Skeletal muscle tissue (tissue), 3 donors: ENCODE measurements at regions not wholly inside any gene's neighbourhood (a gene's known extent, or its start where the extent isn't known, plus 50 kb on each side); places are given as distances from the start of the nearest gene placed in this dataset.
"Not testable (repeated sequence)": the region's sequence is repeated elsewhere in the genome, so short reads cannot be mapped to it uniquely, and the experiment has no call there.

ENCODE experiments used
- H3K27ac ChIP-seq: one replicate; pipeline ENCODE4 v1.7.0; 2013; ENCODE audit warnings: mild to moderate bottlenecking, low read depth, low read length, inconsistent platforms
- H3K27me3 ChIP-seq, 3 donors: one replicate each; pipeline ENCODE4 v1.7.0; 2013; ENCODE audit warnings: low read length in 3 of 3; ENCODE audit not compliant: control insufficient read depth in 3 of 3, insufficient read depth in 3 of 3
- H3K36me3 ChIP-seq, 3 donors: one replicate each; pipeline ENCODE4 v1.7.0; 2013; ENCODE audit warnings: low read length in 3 of 3; ENCODE audit not compliant: control insufficient read depth in 3 of 3, insufficient read depth in 3 of 3
- H3K4me1 ChIP-seq, 3 donors: one replicate each; pipeline ENCODE4 v1.7.0; 2013; ENCODE audit warnings: low read length in 3 of 3, mild to moderate bottlenecking in 3 of 3; ENCODE audit not compliant: control insufficient read depth in 3 of 3, insufficient read depth in 3 of 3
- H3K4me3 ChIP-seq, 3 donors: one replicate each; pipeline ENCODE4 v1.7.0; 2013; ENCODE audit warnings: low read length in 3 of 3
- H3K9ac ChIP-seq, 3 donors: one replicate each; pipeline ENCODE4 v1.7.0; 2013; ENCODE audit warnings: low read length in 3 of 3, mild to moderate bottlenecking in 3 of 3, moderate library complexity in 2 of 3, low read depth in 1 of 3
- H3K9me3 ChIP-seq, 3 donors: one replicate each; pipeline ENCODE4 v1.7.0; 2013; ENCODE audit warnings: low read length in 3 of 3; ENCODE audit not compliant: control insufficient read depth in 3 of 3
- donor health status: Osteomylitis.

DNA sequence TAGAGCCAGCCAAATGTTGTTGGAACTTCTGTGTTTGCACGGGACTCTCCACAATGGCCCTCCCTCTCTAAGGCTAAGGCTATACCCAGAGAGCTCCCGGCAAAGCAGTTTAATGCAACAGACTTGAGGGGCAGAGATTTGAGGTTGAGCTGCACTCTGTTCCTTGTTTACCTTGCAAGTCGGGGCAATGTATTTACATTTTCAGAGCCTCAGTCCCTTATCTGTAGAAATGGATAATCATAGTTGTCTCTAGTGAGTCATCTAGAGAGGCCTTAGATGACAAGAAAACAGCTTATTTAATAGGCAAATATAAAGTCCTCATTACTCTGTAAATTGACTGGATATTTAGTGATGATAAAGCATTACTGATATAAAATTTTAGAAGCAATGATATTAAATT, 917.7 kb downstream of the MCTP2 start:
- Histone ChIP-seq H3K27ac (no peak overlapping the region), H3K9ac (no peak overlapping the region), H3K9me3 (no peaks in the 10 kb centered on the region), H3K4me1 (no peaks in the 10 kb centered on the region), H3K27me3 (no peaks in the 10 kb centered on the region), H3K4me3 (no peak overlapping the region), H3K36me3 (no peaks in the 10 kb centered on the region)

DNA sequence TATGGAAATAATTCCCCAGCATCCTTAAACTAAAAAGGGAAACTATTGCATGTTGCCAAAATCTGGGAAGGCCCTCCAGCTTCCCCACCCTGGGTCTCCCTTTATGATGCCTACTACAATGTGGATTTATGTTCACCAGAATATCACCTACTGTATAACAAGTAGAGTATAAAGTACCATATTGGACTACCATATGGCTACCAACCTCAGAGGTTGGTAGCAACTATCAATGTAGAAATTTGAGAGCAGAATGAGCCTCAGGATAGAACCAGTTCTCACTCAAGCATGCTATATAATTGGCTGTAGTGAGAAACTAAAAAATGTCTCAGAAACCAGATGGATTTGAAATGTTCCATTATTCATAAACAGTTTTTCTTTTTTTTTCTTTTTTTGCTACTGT, 918.4 kb downstream of the MCTP2 start:
- no peak overlapping the region for H3K9ac ChIP-seq
- H3K9me3 ChIP-seq: no peaks in the 10 kb centered on the region
- no peaks in the 10 kb centered on the region for H3K4me1 ChIP-seq
- no peak overlapping the region for H3K27ac ChIP-seq
- H3K4me3 ChIP-seq: no peak overlapping the region
- no peaks in the 10 kb centered on the region for H3K27me3 ChIP-seq
- no peaks in the 10 kb centered on the region for H3K36me3 ChIP-seq

DNA sequence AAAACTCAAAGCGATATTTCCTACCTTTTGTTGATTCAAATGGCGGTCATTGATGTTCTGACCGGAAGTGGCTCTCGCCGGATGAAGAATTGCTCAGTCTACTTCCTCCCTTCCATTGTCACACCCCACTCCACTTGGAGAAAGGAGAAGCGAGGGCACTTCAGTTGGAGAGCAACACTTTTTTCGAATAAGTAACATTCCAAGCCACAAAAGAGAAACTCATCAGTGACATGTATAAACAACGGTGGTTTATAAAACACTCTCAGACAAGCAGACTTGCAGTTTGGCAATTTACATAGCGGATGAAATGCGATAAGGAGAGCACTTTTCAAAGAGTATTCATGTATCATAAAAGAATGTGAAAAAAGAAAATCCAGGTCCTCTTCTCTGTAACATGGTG, 919.1 kb downstream of the MCTP2 start:
- H3K9me3 ChIP-seq: no peaks in the 10 kb centered on the region
- no peak overlapping the region for H3K9ac ChIP-seq
- no peak overlapping the region for H3K27ac ChIP-seq
- no peaks in the 10 kb centered on the region for H3K36me3 ChIP-seq
- H3K27me3 ChIP-seq: no peaks in the 10 kb centered on the region
- H3K4me3 ChIP-seq: no peak overlapping the region
- no peaks in the 10 kb centered on the region for H3K4me1 ChIP-seq

DNA sequence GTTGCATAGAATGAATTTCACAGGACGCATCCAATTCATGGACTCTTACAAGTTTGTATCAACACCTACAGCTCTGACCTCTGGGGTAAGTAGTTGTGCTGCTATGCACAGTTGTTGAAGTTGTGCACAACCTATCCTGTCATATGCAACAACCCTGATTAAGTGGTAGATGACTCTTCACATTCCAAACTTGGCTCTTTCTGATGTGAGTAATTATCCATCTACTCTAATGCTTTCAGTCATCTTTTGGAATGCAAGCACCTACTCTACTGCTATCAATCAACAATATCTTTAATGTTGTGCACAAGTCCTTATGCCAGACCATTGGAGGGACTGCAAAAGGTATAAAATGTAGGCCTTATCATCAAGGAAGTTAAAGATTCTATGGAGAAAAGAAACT, 921.4 kb downstream of the MCTP2 start:
- Histone ChIP-seq H3K36me3 (no peaks in the 10 kb centered on the region), H3K9ac (no peak overlapping the region), H3K27ac (no peak overlapping the region), H3K4me3 (no peak overlapping the region), H3K9me3 (no peaks in the 10 kb centered on the region), H3K27me3 (no peaks in the 10 kb centered on the region), H3K4me1 (no peaks in the 10 kb centered on the region)

DNA sequence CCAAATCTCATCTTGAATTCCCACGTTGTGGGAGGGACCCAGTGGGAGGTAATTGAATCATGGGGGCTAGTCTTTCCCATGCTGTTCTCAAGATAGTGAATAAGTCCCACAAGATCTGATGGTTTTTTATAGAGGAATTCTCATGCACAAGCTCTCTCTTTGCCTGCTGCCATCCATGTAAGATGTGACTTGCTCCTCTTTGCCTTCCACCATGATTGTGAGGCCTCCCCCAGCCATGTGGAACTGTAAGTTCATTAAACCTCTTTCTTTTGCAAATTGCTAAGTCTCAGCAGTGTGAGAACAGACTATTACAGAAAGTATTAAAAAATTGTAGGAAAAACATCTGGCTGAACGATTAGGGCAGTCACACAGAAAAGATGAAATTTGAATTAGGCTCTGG, 921.8 kb downstream of the MCTP2 start:
- H3K9ac ChIP-seq, H3K4me1 ChIP-seq, H3K9me3 ChIP-seq, H3K27ac ChIP-seq, H3K27me3 ChIP-seq, H3K36me3 ChIP-seq, H3K4me3 ChIP-seq: not testable (repeated sequence)

DNA sequence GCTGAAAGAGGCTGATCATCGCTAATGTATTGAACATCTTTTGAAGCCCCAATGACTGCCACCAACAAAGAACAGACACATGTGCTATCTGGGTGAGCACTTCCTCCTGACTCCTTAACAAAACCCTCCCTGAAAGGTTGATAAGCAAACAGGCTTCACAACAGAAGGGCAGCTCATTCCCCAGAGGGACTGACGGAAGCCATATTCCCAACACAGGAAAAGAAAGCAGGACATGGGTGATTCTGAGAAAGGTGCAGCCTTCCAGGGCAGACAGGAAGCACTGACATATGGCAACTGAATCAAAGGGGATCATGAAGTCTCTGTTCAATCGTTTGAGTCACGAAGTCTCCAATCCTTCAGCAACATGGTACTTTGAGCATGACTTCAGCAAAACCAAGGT, 929.0 kb downstream of the MCTP2 start:
- Histone ChIP-seq H3K9ac (no peak overlapping the region), H3K4me3 (no peak overlapping the region), H3K27ac (no peak overlapping the region), H3K4me1 (peaks cover 0 to 2% (median 0%) of the 10 kb centered on the region in 3 donors), H3K36me3 (no peaks in the 10 kb centered on the region), H3K27me3 (no peaks in the 10 kb centered on the region), H3K9me3 (peaks cover 0 to 2% (median 0%) of the 10 kb centered on the region in 3 donors)

DNA sequence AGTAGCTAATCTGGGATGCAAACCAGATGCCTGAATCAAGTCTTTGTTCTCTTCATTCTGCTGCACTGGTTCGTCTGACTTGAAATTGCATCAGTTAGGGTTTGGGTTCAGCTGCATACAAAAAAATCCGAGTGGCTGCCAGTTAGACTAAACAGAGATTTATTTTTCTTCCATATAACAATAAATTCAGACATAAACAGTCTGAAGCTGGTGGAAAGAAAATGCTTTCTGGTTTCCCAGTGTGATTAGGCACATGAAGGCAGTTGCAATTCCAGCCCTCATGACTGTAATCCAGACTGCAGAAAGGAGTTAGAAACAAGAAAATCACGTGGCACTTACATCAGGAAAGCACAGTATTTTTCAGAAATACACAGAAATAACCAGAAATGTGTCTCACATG, 930.7 kb downstream of the MCTP2 start:
- Histone ChIP-seq H3K9me3 (peaks cover 0 to 2% (median 0%) of the 10 kb centered on the region in 3 donors), H3K27ac (no peak overlapping the region), H3K4me1 (peaks cover 0 to 2% (median 0%) of the 10 kb centered on the region in 3 donors), H3K27me3 (no peaks in the 10 kb centered on the region), H3K4me3 (no peak overlapping the region), H3K9ac (no peak overlapping the region), H3K36me3 (no peaks in the 10 kb centered on the region)

DNA sequence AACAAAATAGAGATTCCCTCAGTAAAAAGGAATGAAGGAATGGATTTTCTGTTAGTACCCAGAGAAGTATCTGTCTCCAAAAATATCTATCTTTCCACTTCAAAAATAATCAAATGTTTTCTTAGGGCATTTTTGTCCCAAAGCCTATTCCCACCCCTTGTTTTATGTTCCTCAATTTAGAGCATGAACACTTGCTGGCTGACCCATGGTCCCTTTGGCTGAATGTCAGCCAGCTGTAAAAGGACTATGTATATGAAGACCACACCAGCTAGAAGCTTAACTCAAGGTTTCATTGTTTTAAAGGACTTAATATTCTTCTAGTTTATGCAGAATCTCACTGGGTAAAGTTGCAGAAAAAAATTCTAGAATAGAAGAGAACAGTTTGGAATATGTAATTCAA, 931.2 kb downstream of the MCTP2 start:
- Histone ChIP-seq H3K9me3 (peaks cover 0 to 2% (median 0%) of the 10 kb centered on the region in 3 donors), H3K36me3 (no peaks in the 10 kb centered on the region), H3K4me1 (peaks cover 0 to 2% (median 0%) of the 10 kb centered on the region in 3 donors), H3K27me3 (no peaks in the 10 kb centered on the region), H3K27ac (peak overlapping the region; percentile 15), H3K9ac (no peak overlapping the region), H3K4me3 (no peak overlapping the region)

DNA sequence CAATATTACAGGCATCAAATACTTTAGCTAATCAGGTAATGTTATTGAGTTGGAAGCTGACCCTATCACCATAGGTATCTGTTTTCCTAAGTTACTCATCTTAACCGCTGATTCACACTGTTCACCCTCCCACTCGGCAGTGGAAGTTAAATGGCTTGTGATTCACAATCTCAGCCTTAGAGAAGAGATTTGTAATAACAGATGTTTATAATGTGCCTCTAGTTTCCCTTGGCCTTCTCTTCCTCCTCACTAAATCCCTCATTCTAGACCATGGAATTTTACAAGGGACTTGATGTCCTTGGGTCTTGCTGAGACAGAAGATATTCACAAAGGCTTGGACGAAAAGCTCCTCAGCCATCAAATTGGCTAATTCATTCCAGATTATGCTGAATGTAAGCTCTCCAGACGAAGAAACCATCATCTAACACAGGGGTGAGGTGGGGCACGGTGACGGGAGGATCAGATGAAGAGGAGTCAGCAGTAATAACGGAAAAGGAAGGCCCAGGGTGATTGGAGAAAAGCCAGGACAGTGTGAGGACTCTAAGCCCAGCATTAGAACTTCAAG, 931.7 kb downstream of the MCTP2 start:
- no peak overlapping the region for H3K4me3 ChIP-seq
- peaks cover 0 to 2% (median 0%) of the 10 kb centered on the region in 3 donors for H3K4me1 ChIP-seq
- H3K9me3 ChIP-seq: peaks cover 0 to 2% (median 0%) of the 10 kb centered on the region in 3 donors
- H3K27ac ChIP-seq: peak overlapping the region; percentile 6
- no peaks in the 10 kb centered on the region for H3K36me3 ChIP-seq
- no peak overlapping the region for H3K9ac ChIP-seq
- H3K27me3 ChIP-seq: no peaks in the 10 kb centered on the region

DNA sequence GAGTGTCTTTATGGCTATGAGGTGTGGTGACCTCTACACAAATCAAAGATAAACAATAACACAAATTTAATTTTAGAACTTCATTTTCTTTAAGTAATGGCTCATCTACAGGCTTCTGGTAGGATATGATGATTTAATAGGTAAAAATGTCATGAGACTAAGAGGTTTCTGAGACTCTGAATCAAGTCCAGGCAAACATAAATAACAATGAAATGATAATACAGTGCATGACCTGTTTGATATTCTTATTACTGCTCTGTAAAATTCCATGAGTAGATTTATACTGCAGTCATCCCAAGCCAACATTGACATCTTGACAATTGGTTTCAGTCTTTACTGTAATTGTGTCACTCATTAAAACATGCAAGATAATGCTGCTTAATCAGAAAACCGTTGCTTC, 936.8 kb downstream of the MCTP2 start:
- no peaks in the 10 kb centered on the region for H3K36me3 ChIP-seq
- peaks cover 0 to 2% (median 0%) of the 10 kb centered on the region in 3 donors for H3K4me1 ChIP-seq
- H3K9me3 ChIP-seq: no peaks in the 10 kb centered on the region
- H3K4me3 ChIP-seq: no peak overlapping the region
- no peak overlapping the region for H3K9ac ChIP-seq
- H3K27ac ChIP-seq: no peak overlapping the region
- H3K27me3 ChIP-seq: peaks cover 0 to 3% (median 0%) of the 10 kb centered on the region in 3 donors
